GM12878 (cell line): ENCODE measurements at regions not wholly inside any gene's neighbourhood (a gene's known extent, or its start where the extent isn't known, plus 50 kb on each side); places are given as distances from the start of the nearest gene placed in this dataset.

Experiments used
- ATAC-seq: fragments of 200-7000 bp; cut with Tn5 transposase; 3 replicates; pipeline ENCODE4 v1.9.1; 2020; ENCODE audit warnings: mild to moderate bottlenecking, moderate library complexity
- BruUV-seq: library from RNA; stranded (reverse); fragments of 400-500 nt; replicated peaks from 2 replicates; lab custom pipeline; 2021; lab: Mats Ljungman, UMichigan
- CTCF ChIA-PET: fragments of 300-600 bp; sonication (Branson Sonifier 250); formaldehyde crosslinking; extraction: SDS; loops from one replicate; lab custom pipeline; 2021; ENCODE audit warnings: inconsistent platforms; lab: Yijun Ruan, JAX
- POLR2A ChIA-PET: fragments of 350-600 bp; formaldehyde crosslinking; extraction: SDS; loops from one replicate; lab custom pipeline; 2021; ENCODE audit warnings: inconsistent platforms; lab: Charles Lee
- RAD21 ChIA-PET: fragments of 300-600 bp; sonication (Branson Sonifier 250); formaldehyde crosslinking; loops from one replicate; lab custom pipeline; 2023; ENCODE audit warnings: antibody characterized with exemption; ENCODE audit not compliant: unreplicated experiment; lab: Charles Lee
- SMC1A ChIA-PET: fragments of 300-600 bp; sonication (Branson Sonifier 250); formaldehyde crosslinking; loops from one replicate; lab custom pipeline; 2023; ENCODE audit not compliant: unreplicated experiment, uncharacterized antibody; lab: Charles Lee
- DNase-seq: peaks from one replicate; pipeline ENCODE4 v3.0.0-alpha.2; 2011; ENCODE audit warnings: low read depth, low spot score
- FAIRE-seq: peaks from 3 replicates; lab custom pipeline; 2011; peaks lifted over from hg19 to GRCh38; lab: Jason Lieb, UNC
- H2AFZ ChIP-seq: 2 replicates; pipeline ENCODE4 v1.6.0; 2011; ENCODE audit warnings: low read depth, low read length, control low read depth; ENCODE audit not compliant: control insufficient read depth
- H3K27ac ChIP-seq: 2 replicates; pipeline ENCODE4 v1.5.1; 2011; ENCODE audit warnings: control low read depth; ENCODE audit not compliant: control insufficient read depth, insufficient read depth
- H3K27me3 ChIP-seq, 2 experiments: replicated peaks in 1 of 2; 2 replicates each; pipeline versions ENCODE4 v1.6.0 to v1.6.1; 2011; ENCODE audit warnings: low read length in 1 of 2; ENCODE audit not compliant: control insufficient read depth in 2 of 2, insufficient read depth in 2 of 2
- H3K36me3 ChIP-seq, 2 experiments: 2 replicates each; pipeline ENCODE4 v1.5.1; 2011; ENCODE audit warnings: low read length in 1 of 2; ENCODE audit not compliant: control insufficient read depth in 2 of 2, insufficient read depth in 2 of 2
- H3K4me1 ChIP-seq: 2 replicates; pipeline ENCODE4 v1.6.1; 2011; ENCODE audit warnings: mild to moderate bottlenecking, low read length, moderate library complexity, mixed read lengths; ENCODE audit not compliant: control insufficient read depth, insufficient read depth
- H3K4me2 ChIP-seq: 2 replicates; pipeline ENCODE4 v1.6.0; 2011; ENCODE audit warnings: control low read depth; ENCODE audit not compliant: control insufficient read depth, insufficient read depth
- H3K4me3 ChIP-seq: fragments of 200-600 bp; sonication (generic); 2 replicates; pipeline ENCODE4 v1.5.1; 2016
- H3K79me2 ChIP-seq: 2 replicates; pipeline ENCODE4 v1.6.0; 2011; ENCODE audit warnings: low read length; ENCODE audit not compliant: control insufficient read depth, insufficient read depth
- H3K9ac ChIP-seq: 2 replicates; pipeline ENCODE4 v1.8.0; 2011; ENCODE audit warnings: low read length, control low read depth, mixed read lengths; ENCODE audit not compliant: control insufficient read depth, insufficient read depth
- H3K9me3 ChIP-seq: replicated peaks from 3 replicates; pipeline ENCODE4 v1.5.1; 2011; ENCODE audit warnings: mild to moderate bottlenecking, low read length; ENCODE audit not compliant: control insufficient read depth, insufficient read depth
- H4K20me1 ChIP-seq: 2 replicates; pipeline ENCODE4 v1.6.0; 2011; ENCODE audit not compliant: control insufficient read depth, insufficient read depth
- CTCF ChIP-seq, 3 experiments: IDR thresholded peaks in 2 of 3; conservative IDR thresholded peaks in 1 of 3; 2 replicates each; pipeline ENCODE4 v1.5.1; 2011; ENCODE audit warnings: low read depth in 3 of 3, low read length in 3 of 3, mild to moderate bottlenecking in 3 of 3, control low read depth in 2 of 3, moderate library complexity in 2 of 3, inconsistent platforms in 1 of 3, mixed read lengths in 1 of 3; ENCODE audit not compliant: control insufficient read depth in 2 of 3, insufficient read depth in 1 of 3; ENCODE audit errors: extremely low read depth in 1 of 3
- ESRRA ChIP-seq: IDR thresholded peaks from 2 replicates; pipeline ENCODE4 v1.6.1; 2012; ENCODE audit warnings: mild to moderate bottlenecking, low read length, improper control_type of control experiment
- EZH2 ChIP-seq: IDR thresholded peaks from 2 replicates; pipeline ENCODE4 v1.6.1; 2012; ENCODE audit warnings: low read depth, mild to moderate bottlenecking, control low read depth, inconsistent platforms, low read length, borderline replicate concordance; ENCODE audit not compliant: control insufficient read depth
- HDGF ChIP-seq: fragments of 450-650 bp; IDR thresholded peaks from 2 replicates; pipeline ENCODE4 v1.6.1; 2016; ENCODE audit warnings: antibody characterized with exemption
- NFYA ChIP-seq: IDR thresholded peaks from 2 replicates; pipeline ENCODE4 v1.6.1; 2011; ENCODE audit warnings: low read depth, mild to moderate bottlenecking, low read length, improper control_type of control experiment, borderline replicate concordance
- NRF1 ChIP-seq: conservative IDR thresholded peaks from 2 replicates; pipeline ENCODE4 v1.6.1; 2011; ENCODE audit warnings: mild to moderate bottlenecking, low read depth, low read length, improper control_type of control experiment
- POLR2AphosphoS5 ChIP-seq: IDR thresholded peaks from 2 replicates; pipeline ENCODE4 v1.6.1; 2011; ENCODE audit warnings: mild to moderate bottlenecking, low read length, inconsistent platforms
- REST ChIP-seq: IDR thresholded peaks from 2 replicates; pipeline ENCODE4 v1.6.1; 2012; ENCODE audit warnings: mild to moderate bottlenecking, low read depth, low read length
- TCF3 ChIP-seq: IDR thresholded peaks from 2 replicates; pipeline ENCODE4 v1.6.1; 2012; ENCODE audit warnings: low read depth, mild to moderate bottlenecking, low read length, borderline replicate concordance; ENCODE audit not compliant: insufficient read depth
- ZBTB4 ChIP-seq: fragments of 450-650 bp; formaldehyde crosslinking; IDR thresholded peaks from 2 replicates; pipeline ENCODE4 v1.4.0; 2022; ENCODE audit warnings: mild to moderate bottlenecking, moderate library complexity
- WGBS: methylation state at CpG from one replicate; pipeline ENCODE4 v1.1.6; 2016; ENCODE audit warnings: low lambda C conversion rate; ENCODE audit not compliant: insufficient replicate concordance, insufficient coverage; ENCODE audit errors: missing lambda C conversion rate; 5-methylcytosine and 5-hydroxymethylcytosine counted together
- in situ Hi-C: fragments of 300-500 bp; cut with MboI; formaldehyde crosslinking; loops from 9 replicates; pipeline ENCODE4 v1.14.3; 2018; ENCODE audit warnings: mixed read lengths
- intact Hi-C: fragments of 100-400 bp; cut with micrococcal nuclease; formaldehyde crosslinking; loops from one replicate; pipeline ENCODE4 v1.14.2; 2022; ENCODE audit not compliant: unreplicated experiment
- TF ChIP-seq, protein P1 (sequence below): fragments of 450-650 bp; IDR thresholded peaks from 2 replicates; pipeline ENCODE4 v1.6.1; 2017; ENCODE audit warnings: mild to moderate bottlenecking

DNA sequence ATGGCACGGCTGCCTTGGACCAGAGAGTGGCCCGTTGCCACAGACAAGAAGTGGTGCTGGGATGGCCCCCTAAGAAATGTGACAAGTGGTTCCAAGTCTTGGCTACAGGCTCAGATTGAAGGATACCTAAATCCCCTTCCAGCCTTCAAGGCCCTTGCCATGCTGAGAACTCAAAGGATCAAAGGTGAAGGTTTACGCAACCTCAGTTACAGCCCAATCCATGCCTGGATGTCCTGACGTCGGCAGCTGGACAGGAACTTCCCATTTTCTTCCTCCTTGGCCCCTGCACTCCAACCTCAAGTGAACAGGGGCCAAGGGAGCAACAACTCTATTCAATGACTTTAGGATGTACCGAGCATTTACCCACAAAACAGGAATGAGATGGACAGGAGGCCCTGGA lies 95.4 kb downstream of the DHCR7 start:
- H3K79me2 ChIP-seq: no peaks in the 10 kb centered on the region
- CTCF ChIA-PET: no interaction called here
- H3K4me1 ChIP-seq: no peaks in the 10 kb centered on the region
- no peaks in the 10 kb centered on the region; the same call in 2 of the 3 replicates for H3K9me3 ChIP-seq
- no peaks in the 10 kb centered on the region; a peak in 2 of 4 replicates for H3K27me3 ChIP-seq
- no TSS peak for BruUV-seq
- H3K9ac ChIP-seq: no peak overlapping the region
- POLR2A ChIA-PET: no interaction called here
- FAIRE-seq (no peak), ATAC-seq (no peak), DNase-seq (no peak)
- intact Hi-C loops: no loop called here
- H4K20me1 ChIP-seq: no peaks in the 10 kb centered on the region
- no peak overlapping the region for H2AFZ ChIP-seq
- in situ Hi-C loops: no loop called here
- SMC1A ChIA-PET: no interaction called here
- H3K27ac ChIP-seq: no peak overlapping the region
- RAD21 ChIA-PET: no interaction called here
- no peak overlapping the region for H3K4me2 ChIP-seq
- TF ChIP-seq ESRRA (no peak), NFYA (no peak), TCF3 (no peak), HDGF (no peak), NRF1 (no peak), EZH2 (no peak), ZBTB4 (no peak), CTCF (IDR thresholded peaks at IDR 0.05 in 2 of 3, conservative IDR thresholded peaks at IDR 0.05 in 1 of 3; ENCODE audit: control insufficient read depth in 2 of 3, extremely low read depth in 1 of 3, insufficient read depth in 1 of 3, low read depth in 3 of 3, low read length in 3 of 3) (no peak), REST (no peak), POLR2AphosphoS5 (no peak)
- TF ChIP-seq, protein P1, sequence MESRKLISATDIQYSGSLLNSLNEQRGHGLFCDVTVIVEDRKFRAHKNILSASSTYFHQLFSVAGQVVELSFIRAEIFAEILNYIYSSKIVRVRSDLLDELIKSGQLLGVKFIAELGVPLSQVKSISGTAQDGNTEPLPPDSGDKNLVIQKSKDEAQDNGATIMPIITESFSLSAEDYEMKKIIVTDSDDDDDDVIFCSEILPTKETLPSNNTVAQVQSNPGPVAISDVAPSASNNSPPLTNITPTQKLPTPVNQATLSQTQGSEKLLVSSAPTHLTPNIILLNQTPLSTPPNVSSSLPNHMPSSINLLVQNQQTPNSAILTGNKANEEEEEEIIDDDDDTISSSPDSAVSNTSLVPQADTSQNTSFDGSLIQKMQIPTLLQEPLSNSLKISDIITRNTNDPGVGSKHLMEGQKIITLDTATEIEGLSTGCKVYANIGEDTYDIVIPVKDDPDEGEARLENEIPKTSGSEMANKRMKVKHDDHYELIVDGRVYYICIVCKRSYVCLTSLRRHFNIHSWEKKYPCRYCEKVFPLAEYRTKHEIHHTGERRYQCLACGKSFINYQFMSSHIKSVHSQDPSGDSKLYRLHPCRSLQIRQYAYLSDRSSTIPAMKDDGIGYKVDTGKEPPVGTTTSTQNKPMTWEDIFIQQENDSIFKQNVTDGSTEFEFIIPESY: no peak
- no peaks in the 10 kb centered on the region for H3K36me3 ChIP-seq
- H3K4me3 ChIP-seq: no peak overlapping the region
- 58% methylated on average over 6 of the region's 6 CpGs for WGBS
